NCI-H526 (cell line): ENCODE measurements at regions not wholly inside any gene's neighbourhood (a gene's known extent, or its start where the extent isn't known, plus 50 kb on each side); places are given as distances from the start of the nearest gene placed in this dataset.

ENCODE experiments used
- DNase-seq, 2 experiments: peaks; one replicate each; lab custom pipeline; 2025; lab: John Stamatoyannopoulos, UW

DNA sequence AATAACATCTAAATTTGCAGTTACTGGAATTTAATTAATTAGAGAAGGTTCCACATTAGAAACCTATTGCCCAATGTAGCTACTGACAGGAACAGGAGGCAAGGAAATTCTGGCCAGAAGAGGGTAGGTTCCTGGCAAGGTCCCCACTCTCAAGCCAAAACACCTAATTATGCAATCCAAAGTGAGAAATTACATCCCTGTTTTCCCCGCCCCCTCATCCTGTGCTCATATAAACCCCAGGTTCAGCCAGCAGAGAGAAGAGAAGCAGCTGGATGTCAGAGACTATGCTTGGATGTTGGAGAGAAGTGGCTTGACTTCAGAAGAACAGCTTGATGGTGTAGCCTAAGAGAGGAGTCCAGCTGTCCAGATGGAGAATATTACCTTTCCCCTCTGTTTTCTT is 951.3 kb upstream of the PRR20A start:
- no peak for DNase-seq

DNA sequence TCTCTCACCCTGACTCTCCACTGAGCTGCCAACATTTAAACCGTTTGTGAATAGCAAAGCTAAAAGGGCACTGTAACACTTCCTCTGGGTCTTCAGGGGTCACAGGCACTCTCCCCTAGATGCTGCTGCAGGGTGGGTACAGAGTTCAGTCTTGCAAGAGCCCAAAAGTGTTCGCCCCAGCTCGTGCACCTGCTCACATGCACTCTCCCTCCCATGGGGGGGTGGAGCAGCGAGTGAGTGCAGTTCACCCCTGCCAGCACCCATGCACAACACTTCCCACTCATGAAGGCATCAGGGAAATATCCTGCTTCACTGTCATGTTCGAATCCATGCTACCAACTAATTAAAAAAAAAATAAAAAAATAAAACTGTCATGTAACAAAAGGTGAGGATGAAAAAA is 950.7 kb upstream of the PRR20A start:
- DNase-seq = no peak

DNA sequence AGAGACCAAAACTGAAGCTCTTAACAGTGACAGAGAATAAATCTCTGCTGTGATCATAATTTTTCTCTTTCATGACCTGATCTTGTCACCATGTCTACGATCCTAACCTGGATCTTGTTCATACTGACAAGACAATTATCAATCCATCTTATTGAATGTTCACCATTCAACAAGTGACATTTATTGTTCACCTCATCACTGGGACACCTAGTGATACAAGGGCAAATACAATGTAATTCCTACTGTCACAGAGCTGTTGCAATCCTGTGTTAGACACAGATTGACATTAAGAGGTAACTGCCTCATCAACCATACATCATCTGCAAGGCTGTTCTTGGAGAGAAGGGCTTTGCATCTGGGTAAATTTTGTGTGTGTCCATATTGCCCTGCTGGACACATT is 942.4 kb upstream of the PRR20A start:
- DNase-seq = no peak

DNA sequence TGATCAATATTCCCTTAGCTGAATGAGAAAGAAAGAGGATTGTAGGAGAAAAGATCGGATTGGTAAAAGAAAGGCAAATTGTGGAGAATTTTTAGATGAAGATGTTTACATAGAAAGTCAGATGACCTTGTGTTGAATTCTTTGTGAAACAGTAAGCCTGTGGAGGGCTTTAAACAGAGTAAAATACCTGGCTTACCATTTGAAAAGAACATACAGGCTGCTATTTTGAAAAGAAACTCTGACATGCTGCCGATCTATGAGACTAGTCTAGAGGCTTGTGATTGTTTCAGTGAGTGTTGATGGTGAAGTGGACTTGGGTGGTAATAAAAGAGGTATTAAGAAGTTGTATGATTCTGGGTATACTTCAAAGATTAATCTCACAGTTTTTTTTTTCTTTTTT is 938.9 kb upstream of the PRR20A start:
- no peak for DNase-seq

DNA sequence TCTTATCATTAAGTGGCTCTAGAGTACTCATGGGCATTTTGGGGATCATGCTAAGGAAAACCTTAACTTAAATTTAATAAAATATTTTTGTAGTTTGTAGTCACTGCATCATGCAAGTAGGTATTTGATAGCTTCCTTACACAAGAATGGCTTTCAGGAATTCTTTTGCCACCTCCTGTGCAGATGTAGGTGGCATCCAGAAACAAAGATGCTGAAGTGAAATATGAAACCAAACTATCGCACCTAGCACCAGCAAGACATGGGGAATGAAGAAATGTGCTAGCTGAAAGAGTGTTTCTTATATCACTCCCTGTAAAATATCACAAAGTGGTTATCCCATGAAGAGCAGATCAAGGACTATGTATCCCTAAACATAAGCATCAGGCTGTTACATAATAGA is 924.5 kb upstream of the PRR20A start:
- DNase-seq = no peak

DNA sequence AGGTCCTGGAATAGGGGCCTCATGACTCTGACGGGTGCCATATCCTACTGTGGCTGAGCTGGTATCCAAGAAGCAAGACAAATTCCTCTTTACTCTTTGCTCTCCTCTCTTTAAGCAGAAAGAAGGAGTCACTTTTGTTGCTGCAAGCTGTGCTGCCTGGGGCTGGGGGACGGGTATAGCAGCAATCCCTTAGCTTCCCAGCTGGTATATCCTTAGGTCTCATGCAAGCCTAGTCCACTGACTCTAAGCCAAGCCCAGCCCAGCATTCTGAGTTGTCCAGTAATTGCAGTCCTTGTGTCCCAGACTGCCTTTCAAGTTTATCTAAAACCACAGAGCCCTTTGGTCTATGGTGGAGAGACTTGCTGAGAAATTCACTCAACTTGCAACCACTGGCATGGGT is 893.0 kb upstream of the PRR20A start:
- no peak for DNase-seq

DNA sequence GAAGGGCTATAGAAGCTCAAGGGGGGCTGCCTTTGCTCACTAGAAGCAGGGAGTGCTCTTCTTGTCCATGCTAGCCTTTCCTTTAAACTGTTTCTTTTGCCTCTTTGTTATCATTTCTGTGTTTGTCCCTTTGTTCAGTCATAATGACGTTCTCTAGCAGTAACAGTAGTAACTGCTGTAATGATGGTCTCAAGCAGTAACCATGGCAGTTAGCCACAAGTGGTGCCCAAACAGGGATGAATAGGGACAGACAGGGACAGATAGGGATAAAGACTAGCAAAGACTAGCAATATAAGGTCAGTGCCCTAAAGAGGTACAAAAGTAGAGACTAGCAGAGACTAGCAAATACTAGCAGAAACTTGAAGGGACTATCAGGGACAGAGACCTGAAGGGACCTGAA is 869.0 kb upstream of the PRR20A start:
- no peak for DNase-seq

DNA sequence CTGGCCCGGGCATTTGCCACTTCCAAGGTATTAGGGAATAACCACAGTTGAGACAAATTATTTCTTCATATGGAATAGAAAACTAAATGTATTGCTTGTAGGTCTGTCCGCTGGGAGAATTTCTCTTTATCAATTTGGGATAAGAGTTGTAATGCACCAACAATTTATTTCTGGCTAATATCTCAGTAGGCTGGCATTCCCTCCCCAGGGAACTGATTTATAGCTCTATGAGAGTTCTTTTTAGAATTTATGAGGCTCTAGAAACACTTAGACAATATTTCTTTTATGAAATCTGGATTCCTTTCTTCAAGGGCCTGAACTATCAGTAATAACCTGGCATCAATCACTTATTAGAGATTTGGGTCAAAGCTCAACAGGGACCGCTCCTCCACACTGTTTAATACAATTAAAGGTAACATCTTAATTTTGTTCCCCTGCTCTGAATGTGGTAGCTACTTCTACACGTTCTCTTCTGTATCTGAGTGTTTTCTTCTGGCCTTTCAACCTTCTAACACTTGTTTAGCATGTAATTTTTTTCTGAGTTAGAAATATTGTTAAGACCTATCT is 857.4 kb upstream of the PRR20A start:
- DNase-seq = no peak

DNA sequence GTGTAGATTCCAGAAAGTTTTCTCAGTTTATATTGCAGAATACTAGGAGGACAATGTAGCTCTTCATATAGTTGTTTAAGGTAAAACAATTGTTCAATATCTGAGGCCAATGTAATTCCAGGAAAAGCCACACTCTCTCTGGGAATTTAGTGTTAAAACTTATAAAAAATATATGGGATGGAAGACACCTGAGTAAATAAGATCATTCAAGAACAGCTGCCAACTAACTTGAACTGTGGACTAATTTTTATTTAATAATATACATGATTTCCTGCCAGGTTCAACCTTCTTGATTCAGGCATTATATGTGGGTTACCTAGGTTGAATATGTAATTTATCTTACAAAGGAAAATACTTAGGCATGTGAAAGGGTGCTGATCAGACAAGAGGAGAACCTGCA is 841.1 kb upstream of the PRR20A start:
- DNase-seq = no peak

DNA sequence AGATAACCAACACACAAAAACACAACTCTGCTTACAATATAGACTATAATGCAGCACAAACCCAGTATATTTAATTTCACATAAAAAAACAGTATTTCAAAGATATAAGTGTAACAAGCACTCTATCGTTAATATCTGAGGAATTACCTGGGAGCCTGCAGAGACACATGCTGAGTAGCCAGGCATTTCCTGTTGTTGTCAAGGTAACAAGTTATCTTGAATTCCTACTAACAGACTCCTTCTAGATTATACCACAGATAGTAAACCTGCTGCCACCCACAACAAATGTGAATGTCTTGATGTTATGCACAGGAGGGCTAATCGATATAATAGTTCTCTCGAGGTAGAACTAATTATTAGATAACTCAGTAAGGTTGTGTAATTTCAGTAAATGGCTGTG is 826.0 kb upstream of the PRR20A start:
- DNase-seq = no peak

DNA sequence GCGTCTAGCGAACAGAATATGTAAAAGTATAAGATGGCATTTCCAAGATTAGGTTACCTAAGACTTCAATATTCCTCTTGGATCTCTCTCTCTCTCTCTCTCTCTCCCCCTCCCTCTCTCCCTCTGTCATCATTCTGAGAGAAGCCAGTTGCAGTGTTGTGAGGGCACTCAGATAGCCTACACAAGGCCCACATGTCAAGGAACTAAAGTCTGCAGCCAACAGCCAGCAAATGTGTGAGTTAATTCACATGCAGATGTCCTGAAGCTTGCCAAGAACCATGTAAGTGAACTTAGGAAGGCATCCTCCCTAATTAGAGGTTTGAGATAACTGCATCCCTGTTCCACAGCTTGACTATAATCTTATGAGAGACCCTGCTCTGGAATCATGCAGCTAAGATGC is 822.9 kb upstream of the PRR20A start:
- DNase-seq = no peak

DNA sequence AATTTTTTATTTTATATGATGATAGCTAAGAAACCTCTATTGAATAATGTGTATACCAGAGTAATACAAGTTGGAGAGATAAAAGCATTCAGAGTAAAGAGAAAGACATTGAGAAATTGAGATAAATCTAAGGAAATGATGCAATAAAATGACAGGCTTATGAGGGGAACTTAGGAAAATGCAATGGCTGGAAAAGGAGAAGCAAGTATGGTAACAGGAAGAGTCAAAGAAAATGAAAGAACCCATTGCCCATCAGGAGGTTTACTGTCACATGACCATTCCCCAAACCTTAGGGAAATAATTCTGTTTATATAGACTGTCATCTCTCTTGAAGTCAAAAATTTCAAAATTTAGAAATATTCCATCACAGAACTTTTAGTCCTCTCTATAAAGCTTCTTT is 808.0 kb upstream of the PRR20A start:
- no peak for DNase-seq

DNA sequence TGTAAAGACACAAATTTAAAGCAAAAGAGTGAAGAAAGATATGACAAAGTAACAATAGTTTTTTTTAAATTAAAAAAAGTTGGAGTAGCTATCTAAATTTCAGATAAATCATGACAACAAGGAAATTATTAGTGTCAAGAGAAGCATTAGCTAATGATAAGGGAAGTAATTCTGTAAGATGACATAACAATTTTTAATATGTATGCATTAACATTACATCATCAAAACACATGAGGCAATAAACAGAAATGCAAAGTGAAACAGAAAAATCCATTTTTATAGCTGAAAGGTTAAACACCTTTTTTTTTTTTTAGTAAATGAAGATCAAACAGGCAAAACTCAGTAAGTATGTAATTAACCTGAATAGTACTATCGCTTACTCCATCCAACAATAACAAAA is 804.9 kb upstream of the PRR20A start:
- no peak for DNase-seq

DNA sequence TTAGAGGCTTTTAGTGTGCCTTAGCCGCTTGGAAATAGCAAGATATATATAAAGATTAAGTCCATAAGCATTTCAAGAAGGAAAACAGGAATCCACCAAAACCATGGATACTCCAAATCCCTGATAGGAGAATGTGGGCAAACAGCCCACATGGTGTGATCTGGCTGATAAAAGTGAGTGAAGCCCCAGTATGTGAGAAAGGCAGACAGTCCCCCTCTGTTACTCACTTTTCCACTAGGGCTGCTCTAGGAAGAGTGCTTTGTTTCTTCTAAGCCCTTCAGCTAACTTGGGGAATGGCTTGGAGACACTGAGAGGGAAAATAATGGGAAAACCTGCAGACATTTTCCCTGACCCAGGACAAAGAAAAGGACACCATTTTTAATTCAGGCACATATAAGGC is 802.3 kb upstream of the PRR20A start:
- no peak for DNase-seq

DNA sequence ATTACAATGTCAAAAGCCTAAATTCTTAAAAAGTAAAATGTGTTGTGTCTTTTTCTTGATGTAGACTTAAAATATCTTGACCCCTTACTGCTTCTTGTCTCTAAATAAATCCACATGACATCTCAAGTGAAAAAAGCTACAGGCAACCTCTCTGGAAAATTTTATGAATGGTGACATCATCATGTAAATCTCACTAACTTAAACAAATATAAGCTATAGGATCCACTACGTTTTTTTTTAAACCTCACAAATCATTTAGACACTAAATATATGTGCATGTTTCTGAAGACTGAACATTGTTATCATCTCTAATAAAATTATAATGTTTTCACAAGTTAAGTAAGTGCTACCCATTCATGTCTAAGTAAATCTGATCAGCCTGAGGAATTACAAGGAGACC is 793.7 kb upstream of the PRR20A start:
- no peak for DNase-seq

DNA sequence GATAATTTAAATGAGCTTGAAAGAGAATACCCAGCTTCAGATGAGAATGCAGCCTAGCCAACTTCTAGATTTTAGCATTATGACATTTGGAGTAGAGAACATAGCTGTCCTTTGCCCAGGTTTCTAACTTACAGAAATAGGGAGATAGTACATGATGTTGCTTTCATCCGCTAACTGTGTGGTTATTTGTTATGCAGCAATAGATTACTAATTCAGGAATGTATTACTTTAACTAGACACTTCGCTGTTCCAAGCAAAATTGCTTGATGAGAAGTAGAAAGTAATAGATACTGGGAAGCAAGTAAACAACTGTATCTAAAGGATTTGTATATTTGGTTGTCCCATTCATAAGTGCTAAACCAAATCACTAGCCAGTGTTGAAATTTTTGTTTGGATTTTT is 790.9 kb upstream of the PRR20A start:
- DNase-seq = no peak

DNA sequence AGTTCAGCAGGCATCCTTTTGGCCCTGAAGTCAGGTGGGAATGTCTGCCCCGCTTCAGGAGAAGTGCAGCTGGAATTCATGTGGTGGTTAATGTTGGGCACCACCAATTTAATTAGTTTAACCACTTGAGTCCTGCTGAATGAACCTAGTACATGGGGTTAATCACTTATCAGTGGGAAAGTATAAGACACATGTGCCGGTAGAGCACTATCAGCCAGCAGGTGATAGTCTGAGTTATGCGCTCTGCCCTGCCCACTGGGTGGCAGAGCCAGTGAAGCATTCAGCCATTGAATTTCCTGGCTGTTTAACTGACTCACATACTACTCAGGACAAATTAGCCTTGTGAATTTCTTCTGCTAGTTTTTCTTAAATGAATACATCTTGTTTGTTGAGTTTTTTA is 789.7 kb upstream of the PRR20A start:
- DNase-seq = peak; percentile 22 to 59

DNA sequence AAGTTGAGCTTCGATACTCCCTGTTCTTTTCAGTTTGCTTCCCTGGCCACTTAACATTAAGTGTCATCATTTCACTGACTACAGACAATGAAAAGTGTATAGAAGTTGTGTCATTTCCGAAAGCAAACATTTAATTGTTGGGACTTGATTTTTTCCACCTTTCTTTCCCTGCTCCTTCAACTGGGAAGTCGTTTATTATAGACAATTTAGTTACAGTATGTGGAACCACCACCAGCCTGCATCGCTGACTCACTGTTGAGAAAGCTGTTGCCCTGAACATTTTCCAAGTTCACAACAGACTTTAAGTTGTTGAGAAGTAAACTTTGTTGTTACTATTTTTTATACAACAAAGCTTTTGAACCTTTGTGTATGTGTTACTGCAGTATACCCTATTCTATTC is 788.4 kb upstream of the PRR20A start:
- no peak for DNase-seq

DNA sequence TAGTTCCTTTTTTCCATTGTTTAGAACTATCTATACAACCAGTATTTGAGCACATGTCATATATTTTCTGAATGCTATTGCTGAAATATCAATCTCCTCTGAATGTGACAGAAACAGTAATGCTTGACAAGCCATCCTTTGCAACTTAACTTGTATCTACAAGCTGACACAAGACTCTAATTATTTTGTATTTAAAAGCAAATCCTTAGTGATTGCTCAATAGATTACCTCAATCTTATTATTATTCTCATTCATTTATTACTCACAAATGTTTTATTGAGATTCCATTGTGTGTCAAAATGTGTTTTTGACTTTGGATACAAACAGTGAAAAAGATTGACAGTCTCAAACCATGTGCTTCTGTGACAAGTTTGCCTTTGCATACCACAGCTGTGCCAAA is 787.8 kb upstream of the PRR20A start:
- no peak for DNase-seq

DNA sequence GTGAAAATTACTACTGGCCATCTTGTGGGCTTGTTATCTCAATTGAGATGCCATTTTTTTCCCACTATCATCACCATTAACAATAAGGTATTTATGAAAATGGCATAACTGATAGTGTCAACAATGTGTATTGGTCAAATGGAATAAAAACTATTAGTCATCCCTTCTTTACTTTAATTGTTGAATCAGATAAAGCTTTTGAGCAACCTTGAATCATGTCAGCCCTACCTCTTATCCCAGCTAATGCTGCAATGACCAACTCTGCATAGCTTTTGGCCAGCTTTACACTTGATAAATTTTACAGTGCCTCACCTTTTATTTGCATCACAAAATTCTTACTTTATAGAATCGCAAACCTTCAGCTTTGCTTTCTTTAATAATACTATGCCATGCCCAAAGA is 784.0 kb upstream of the PRR20A start:
- DNase-seq = no peak

DNA sequence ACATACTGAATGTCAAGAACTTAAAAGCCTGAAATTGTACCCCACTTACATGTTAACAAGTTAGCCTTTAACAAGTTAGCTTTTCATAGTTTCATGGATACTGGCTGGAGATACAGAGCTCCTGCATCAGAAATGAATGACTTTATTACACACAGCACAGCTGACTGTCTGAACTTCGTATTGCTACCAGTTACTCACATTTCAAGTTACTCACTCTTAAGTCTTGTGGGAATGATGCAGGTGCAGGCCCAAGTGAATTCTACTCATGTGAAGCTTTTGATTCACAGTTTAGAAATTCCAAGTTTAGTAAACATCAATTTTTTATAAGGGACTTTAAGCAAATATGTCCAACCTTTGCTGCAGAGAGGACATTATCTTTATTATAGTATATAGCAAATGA is 762.2 kb upstream of the PRR20A start:
- no peak for DNase-seq

DNA sequence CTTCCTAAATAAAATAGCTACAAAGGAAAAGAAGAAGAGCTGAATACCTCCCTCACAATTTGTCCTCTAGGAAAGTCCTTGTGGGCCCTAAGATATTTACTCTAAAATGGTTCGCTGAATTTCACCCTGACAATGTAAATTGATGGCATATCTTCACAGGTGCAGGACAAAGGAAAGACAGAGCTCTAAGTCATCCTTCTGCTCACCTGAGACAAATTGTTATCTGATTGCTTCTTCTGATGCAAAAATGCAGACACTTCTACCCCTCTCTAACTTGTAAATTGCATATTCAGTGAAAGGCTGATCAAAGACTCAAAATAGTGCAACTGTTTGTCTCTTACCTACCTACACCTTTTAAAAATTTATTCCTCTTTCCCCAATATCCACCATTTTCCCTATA is 747.2 kb upstream of the PRR20A start:
- no peak for DNase-seq

DNA sequence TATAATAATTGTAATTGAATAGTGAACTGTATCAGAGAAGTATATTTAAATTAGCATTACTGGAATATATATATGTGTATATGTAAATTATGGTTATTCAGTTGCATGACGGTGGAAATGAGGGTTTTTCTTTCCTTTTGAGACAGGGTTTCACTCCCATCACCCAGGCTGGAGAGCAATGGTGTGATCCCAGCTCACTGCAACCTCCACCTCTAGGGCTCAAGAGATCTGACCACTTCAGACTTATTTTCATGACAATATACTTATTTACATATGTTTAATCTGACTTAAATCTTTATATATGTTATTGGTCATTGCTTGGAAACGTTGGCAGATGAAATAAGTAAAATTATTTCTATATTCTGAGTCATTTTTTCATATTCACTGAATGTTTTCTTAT is 744.4 kb upstream of the PRR20A start:
- no peak for DNase-seq

DNA sequence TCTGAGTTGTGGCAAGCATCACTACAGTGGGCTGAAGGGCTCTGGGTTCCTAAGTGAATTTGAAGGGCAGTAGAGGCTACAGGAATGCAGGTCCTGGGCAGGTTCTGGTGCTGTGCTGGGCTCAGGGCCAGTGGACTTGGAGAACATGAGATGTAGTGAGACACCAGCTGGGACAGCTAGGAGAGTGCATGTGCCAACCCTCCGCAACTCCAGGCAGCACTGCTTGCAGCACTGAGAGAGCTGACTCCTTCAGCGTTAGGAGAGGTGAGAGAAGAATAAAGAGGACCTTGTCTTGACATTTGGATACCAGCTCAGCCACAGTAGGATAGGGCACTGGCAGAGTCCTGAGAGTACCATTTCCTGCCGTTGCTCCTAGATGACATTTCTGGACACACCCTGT is 739.9 kb upstream of the PRR20A start:
- no peak for DNase-seq

DNA sequence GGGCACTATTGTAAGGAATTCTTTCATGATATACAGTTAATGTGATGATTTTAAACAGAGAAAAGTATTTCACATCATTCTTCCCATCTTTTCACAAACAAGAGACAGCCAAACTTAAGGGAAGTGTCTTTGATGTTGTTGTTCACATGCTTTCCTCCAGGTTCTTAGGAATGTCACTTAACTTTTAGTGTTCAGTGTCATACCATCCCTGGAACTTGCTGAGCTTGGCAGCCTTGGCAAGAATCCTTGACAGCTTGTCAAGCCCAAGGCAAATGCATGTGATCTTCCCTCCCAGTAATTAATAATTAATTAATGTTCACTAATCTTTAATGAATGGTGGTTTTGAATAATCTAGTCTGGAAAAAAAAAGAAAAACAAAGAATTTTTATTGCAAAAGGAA is 727.9 kb upstream of the PRR20A start:
- no peak for DNase-seq
